NT2/D1 (cell line): ENCODE measurements at regions not wholly inside any gene's neighbourhood (a gene's known extent, or its start where the extent isn't known, plus 50 kb on each side); places are given as distances from the start of the nearest gene placed in this dataset.

ENCODE experiments used
- DNase-seq: peaks from one replicate; pipeline ENCODE4 v3.0.0-alpha.2; 2011; ENCODE audit warnings: low read depth, low spot score
- H3K27me3 ChIP-seq: 2 replicates; pipeline ENCODE4 v1.6.0; 2011; ENCODE audit warnings: mild to moderate bottlenecking; ENCODE audit not compliant: insufficient read length, insufficient read depth
- H3K36me3 ChIP-seq: 2 replicates; pipeline ENCODE4 v1.6.1; 2011; ENCODE audit warnings: mild to moderate bottlenecking, low read length, mixed read lengths; ENCODE audit not compliant: insufficient read depth, insufficient read length
- H3K4me1 ChIP-seq: 2 replicates; pipeline ENCODE4 v1.5.1; 2011; ENCODE audit not compliant: insufficient read depth, insufficient read length
- H3K4me3 ChIP-seq: 2 replicates; pipeline ENCODE4 v1.5.1; 2011; ENCODE audit warnings: low read depth; ENCODE audit not compliant: insufficient read length
- H3K9ac ChIP-seq: 2 replicates; pipeline ENCODE4 v1.6.0; 2011; ENCODE audit warnings: low read depth; ENCODE audit not compliant: insufficient read length
- H3K9me3 ChIP-seq: 2 replicates; pipeline ENCODE4 v1.5.1; 2011; ENCODE audit warnings: mild to moderate bottlenecking, low read length; ENCODE audit not compliant: insufficient read depth
- SUZ12 ChIP-seq: IDR thresholded peaks from 2 replicates; pipeline ENCODE4 v1.6.1; 2011; ENCODE audit not compliant: insufficient read length, insufficient read depth; ENCODE audit errors: extremely low read depth
- YY1 ChIP-seq: IDR thresholded peaks from 2 replicates; pipeline ENCODE4 v1.6.1; 2011; ENCODE audit not compliant: insufficient read length, insufficient read depth
- ZNF274 ChIP-seq: IDR thresholded peaks from 2 replicates; pipeline ENCODE4 v1.6.1; 2011; ENCODE audit warnings: mild to moderate bottlenecking, low read depth, low read length

- Histone ChIP-seq H3K27me3 (no peaks in the 10 kb centered on the region), H3K9me3 (no peaks in the 10 kb centered on the region), H3K4me3 (no peak overlapping the region), H3K4me1 (peaks cover 7% of the 10 kb centered on the region), H3K9ac (no peak overlapping the region), H3K36me3 (no peaks in the 10 kb centered on the region)
- TF ChIP-seq YY1, result no peak
- no peak for TF ChIP-seq SUZ12
- TF ChIP-seq ZNF274, result no peak
- no peak for DNase-seq
Measured at GRCh38 chr21:39085843-39086405, 97.3 kb downstream of the PSMG1 start.

- Histone ChIP-seq H3K9ac (no peak overlapping the region), H3K36me3 (no peaks in the 10 kb centered on the region), H3K4me1 (peaks cover 7% of the 10 kb centered on the region), H3K9me3 (no peaks in the 10 kb centered on the region), H3K27me3 (no peaks in the 10 kb centered on the region), H3K4me3 (no peak overlapping the region)
- TF ChIP-seq ZNF274 (no peak), SUZ12 (no peak), YY1 (no peak)
- DNase-seq, result no peak
Measured at GRCh38 chr21:39084979-39085729, 98.1 kb downstream of the PSMG1 start.

DNA sequence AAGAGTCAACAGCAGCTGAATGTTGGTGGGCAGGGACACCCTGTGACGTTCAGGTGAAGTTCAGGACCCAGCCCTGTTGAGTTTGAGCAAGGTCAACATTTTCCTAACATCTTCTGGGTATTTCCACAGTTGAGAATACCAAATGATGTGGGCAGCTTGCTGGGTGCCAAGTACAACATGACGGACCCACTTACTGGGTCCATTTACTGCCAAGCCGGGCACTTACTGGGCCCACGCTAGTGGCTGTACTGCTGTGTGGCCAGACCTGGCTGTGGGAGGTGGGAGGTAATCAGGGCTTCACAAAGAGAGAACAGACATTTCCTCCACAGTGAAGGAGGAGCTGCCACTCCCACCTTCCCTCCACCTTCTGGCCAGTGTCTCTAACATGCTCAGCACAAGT is 99.2 kb downstream of the PSMG1 start:
- Histone ChIP-seq H3K27me3 (no peaks in the 10 kb centered on the region), H3K36me3 (no peaks in the 10 kb centered on the region), H3K4me3 (no peak overlapping the region), H3K9me3 (no peaks in the 10 kb centered on the region), H3K9ac (no peak overlapping the region), H3K4me1 (peaks cover 7% of the 10 kb centered on the region)
- DNase-seq, result no peak
- TF ChIP-seq ZNF274 (no peak), SUZ12 (no peak), YY1 (no peak)

DNA sequence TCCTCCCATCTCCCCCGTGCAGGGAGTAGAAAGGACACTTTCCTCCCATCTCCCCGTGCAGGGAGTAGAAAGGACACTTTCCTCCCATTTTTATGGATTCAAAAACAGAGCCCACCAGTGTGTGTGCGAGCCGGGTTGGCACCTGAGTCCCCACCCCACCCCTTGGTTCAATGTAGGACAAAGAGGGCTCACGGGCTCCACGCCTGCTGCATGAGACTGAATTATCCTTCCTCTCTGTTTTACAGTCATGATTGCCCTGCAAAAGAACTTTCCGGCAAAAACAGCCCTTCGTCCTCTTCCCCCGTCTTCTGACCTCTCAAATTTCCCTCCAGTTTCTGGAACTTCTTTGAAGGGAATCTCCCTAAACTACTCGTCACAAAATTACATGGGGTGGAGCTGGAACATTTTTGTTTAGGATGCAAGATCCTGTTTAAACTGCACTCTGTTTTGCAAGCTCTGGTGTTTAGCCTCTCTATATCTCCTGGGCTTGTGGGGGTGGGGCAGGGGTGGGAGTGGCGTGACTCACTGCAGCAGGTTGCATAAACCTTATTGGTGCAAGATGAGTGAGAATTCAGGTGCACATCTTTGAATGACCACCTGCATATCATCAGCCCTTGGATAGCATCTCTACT is 99.8 kb downstream of the PSMG1 start:
- H3K27me3 ChIP-seq, result no peaks in the 10 kb centered on the region
- no peak for TF ChIP-seq ZNF274
- no peak for TF ChIP-seq YY1
- no peak for TF ChIP-seq SUZ12
- H3K36me3 ChIP-seq, result no peaks in the 10 kb centered on the region
- H3K9me3 ChIP-seq, result no peaks in the 10 kb centered on the region
- DNase-seq, result no peak
- H3K4me3 ChIP-seq, result no peak overlapping the region
- H3K9ac ChIP-seq, result no peak overlapping the region
- H3K4me1 ChIP-seq, result peaks cover 7% of the 10 kb centered on the region

DNA sequence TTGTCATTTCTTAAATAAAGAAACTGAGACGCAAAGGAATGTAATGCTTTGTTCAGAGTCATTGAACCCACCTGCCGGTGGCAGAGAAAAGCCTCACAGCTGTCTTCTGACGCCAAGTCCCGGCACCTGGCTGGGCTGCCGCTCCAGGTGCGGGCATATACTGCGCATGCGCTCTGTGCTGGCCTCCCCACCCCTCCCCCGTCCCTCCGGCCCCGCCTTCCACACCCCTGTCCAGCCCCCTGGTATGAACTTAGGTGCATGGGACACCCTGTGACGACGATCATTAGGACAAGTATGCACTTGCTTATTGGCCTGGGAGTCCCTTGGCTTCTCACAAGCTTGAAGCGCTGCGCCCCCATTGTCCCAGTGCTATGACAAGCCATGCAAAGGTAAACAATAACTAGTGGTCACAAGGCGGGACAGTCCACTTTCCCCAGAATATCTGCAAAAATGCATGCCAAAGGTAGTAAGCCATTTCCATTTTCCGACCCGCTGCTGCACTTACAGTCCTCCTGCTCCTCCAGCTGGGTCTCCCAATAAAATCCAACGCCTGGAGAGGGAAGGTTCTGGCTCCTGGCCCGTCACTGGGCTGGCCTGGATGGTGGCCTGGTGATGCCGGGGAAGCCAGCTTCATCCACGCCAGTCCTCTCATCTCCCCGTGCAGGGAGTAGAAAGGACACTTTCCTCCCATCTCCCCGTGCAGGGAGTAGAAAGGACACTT is 100.4 kb downstream of the PSMG1 start:
- no peak for TF ChIP-seq YY1
- TF ChIP-seq SUZ12, result no peak
- no peak for TF ChIP-seq ZNF274
- no peak overlapping the region for H3K9ac ChIP-seq
- no peaks in the 10 kb centered on the region for H3K9me3 ChIP-seq
- no peak for DNase-seq
- no peak overlapping the region for H3K4me3 ChIP-seq
- peaks cover 7% of the 10 kb centered on the region for H3K4me1 ChIP-seq
- H3K27me3 ChIP-seq, result no peaks in the 10 kb centered on the region
- H3K36me3 ChIP-seq, result no peaks in the 10 kb centered on the region

DNA sequence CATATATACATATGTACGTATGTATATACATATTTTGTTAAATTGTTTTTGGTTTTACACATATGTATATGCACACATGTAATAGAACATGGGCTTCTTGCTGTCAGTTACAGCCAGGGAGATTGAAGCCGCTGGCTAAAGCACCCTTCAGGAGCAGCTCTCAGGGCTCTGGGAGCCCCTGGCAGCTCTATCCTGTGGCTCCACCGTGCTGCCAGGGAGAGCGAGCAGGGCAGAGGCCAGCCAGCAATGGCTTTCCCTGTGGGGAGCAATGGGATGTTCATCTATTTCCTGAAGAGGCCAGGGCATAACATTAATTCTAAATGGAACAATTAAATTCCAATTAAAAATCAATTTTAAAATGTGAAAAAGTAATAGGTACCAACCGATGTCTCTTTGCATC is 102.9 kb downstream of the PSMG1 start:
- H3K4me3 ChIP-seq, result no peak overlapping the region
- H3K36me3 ChIP-seq, result no peaks in the 10 kb centered on the region
- DNase-seq, result no peak
- no peak overlapping the region for H3K9ac ChIP-seq
- H3K9me3 ChIP-seq, result peaks cover 9% of the 10 kb centered on the region
- TF ChIP-seq ZNF274, result no peak
- no peak for TF ChIP-seq SUZ12
- TF ChIP-seq YY1, result no peak
- H3K27me3 ChIP-seq, result no peaks in the 10 kb centered on the region
- H3K4me1 ChIP-seq, result peaks cover 7% of the 10 kb centered on the region

DNA sequence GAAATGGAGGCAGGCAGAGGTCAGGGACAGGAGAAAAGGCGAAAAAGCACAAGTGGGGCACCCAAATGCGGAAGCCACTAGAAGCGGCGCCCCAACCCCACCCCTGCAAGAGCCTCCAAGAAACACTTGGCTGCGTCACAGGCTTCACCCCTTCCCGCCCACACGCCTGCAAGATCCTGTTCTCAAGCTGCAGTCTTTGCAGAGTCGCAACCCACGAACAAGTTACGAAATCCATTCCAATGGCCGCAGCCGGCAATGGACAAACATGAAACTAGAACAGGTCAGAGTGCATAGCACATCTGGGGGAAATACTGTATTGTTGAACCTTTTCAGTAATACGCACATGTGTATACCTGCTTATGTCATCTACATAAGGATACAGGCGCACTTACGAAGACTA is 103.6 kb downstream of the PSMG1 start:
- H3K36me3 ChIP-seq, result no peaks in the 10 kb centered on the region
- H3K9ac ChIP-seq, result no peak overlapping the region
- TF ChIP-seq YY1 (no peak), SUZ12 (no peak), ZNF274 (no peak)
- H3K27me3 ChIP-seq, result no peaks in the 10 kb centered on the region
- H3K4me3 ChIP-seq, result no peak overlapping the region
- no peak for DNase-seq
- peaks cover 4% of the 10 kb centered on the region for H3K4me1 ChIP-seq
- peaks cover 16% of the 10 kb centered on the region for H3K9me3 ChIP-seq
